ENCODE measurements at regions not wholly inside any gene's neighbourhood (a gene's known extent, or its start where the extent isn't known, plus 50 kb on each side); places are given as distances from the start of the nearest gene placed in this dataset.

DNA sequence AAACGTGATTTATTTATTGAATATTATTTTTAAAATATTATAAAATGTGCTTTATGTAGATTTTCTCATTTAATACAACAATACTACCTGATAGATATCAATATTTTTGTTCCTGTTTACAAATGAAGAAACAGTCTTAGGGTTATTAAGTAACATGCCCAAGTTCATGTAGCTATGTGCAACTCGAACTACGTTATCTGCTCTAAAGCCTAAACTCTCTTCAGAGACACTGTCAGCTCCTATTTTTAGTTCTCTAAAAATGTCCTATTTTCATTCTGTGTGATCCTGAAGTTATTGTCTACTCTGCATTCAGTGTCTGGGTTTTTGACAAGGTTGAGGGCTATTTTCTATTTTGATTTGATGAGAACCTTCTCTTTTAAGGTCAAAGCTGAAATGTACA lies 550.1 kb upstream of the B3GALT2 start:
- DNase-seq = no peak

DNA sequence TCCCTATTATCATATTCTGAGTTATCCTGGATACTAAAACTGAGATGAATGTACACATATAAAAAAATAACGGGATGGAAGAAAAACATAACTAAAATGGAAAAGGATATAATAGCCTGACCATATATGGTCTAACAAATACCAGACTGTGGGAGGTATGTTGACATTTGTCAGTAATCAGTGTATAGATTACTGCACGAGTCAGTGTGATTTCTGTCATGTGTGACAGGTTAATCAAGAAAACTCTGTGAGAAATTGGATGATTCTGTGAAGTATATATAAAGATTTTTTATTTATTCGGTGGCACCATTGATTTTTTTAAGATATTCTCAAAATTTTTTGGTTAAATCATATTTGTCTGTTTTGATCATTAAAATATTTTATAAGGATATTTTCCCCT lies 547.3 kb upstream of the B3GALT2 start:
- DNase-seq = no peak

DNA sequence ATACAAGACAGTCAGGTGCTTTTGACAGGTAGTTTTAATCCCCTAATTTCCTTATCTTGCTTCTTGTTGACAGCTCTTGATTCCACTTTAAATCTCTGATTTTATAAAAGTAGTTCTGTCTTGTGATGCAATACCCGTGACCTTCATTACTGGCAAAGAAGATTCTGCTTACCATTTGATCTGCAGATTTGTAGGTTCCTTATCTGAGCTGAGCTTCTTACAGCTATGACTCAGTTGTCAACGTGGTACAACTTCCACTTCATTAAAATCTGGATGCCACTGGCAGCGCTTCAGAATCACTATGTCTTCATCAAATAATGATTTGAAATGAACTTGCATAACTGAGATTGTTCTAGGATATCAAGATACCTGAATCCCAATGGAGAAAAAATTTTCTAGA lies 543.6 kb upstream of the B3GALT2 start:
- DNase-seq = no peak

DNA sequence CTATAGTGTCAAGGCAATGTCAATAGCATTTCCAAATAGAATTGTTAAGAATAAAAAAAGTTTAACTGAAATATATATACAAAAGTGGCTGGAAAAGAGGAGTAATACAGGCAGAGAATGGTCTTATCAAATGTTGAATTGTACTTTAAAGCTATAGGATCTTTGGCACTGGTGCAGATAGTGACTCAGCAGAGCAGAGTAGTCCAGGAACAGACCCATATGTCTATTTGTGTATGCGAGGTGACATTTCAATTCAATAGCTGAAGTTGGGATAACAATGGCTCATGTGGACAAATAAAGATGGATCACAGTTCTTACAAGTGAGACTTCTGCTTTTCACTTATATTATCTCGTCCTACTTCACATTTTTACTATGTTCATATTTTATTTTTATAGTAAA lies 543.0 kb upstream of the B3GALT2 start:
- DNase-seq = no peak

DNA sequence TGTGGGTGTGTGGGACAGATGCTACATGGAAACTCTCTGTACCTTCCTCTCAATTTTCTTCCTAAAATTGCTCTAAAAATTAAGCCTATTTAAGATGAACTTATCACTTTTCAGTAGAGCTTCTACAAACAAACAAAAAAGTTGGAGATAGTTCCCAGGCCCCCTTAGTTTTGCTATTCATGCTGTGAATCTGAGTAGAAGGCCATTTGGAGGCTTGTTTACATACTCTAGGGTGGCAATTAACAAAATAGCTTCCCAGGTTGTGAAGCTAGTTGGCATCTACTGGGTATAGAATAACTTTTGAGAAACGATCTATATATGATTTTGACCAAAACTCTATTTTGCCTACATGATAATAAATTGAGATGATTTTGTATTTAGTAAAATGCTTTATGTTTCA lies 541.4 kb upstream of the B3GALT2 start:
- no peak for DNase-seq

DNA sequence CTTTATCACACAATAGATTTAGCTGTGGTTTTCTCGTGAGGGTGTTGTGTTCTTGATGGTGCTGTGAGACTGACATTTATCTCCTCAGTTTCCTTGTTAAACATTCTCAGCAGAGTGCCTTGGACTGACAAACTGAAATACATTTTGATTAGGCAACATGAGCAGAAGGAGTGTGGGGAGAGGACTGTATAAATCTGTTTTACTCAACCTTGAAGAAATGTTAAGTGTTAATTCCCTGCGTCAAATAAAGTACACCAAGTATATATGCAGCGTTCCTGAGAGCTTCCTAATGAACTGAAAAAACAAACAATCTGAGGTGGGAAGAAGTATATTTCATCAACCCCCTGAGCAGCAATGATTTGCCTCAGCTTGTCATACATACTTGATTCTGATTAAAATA lies 540.3 kb upstream of the B3GALT2 start:
- DNase-seq = no peak

DNA sequence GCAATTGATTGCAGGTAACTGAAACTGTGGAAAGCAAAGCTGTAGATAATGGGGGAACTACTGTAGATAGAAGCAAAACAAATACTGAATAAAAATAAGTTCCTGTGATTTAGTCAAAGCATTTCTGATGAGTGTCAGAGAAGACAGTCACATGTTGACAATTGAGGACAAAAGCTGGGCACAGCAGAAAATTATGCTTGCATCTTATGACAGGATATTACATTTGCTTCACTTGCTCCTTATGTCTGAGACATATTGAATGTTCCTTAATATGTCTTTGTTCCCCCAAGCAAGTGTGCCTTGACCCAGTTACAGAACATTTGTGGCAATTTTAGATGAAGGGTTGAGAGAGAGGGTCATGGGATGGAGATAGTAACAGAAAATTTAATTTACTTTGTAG lies 526.0 kb upstream of the B3GALT2 start:
- no peak for DNase-seq

DNA sequence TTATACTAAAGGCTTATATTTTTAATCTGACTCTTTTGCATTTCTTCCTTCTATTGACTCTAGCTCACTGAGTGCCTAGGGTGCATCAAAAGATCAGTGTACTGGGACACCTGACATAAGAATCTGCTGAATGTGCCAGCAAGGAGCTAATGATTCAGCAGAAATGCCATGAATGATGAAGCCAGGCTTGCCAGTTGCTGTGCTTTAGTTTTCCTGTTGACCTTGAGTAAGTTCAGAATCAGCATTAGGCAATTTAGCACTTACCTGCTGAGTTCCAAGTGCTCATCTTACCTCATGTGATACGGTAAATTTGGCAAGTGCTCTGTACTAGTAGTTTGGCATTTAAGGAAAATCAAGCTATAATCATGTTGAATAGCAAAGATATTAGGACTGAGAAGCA lies 523.2 kb upstream of the B3GALT2 start:
- DNase-seq = no peak

DNA sequence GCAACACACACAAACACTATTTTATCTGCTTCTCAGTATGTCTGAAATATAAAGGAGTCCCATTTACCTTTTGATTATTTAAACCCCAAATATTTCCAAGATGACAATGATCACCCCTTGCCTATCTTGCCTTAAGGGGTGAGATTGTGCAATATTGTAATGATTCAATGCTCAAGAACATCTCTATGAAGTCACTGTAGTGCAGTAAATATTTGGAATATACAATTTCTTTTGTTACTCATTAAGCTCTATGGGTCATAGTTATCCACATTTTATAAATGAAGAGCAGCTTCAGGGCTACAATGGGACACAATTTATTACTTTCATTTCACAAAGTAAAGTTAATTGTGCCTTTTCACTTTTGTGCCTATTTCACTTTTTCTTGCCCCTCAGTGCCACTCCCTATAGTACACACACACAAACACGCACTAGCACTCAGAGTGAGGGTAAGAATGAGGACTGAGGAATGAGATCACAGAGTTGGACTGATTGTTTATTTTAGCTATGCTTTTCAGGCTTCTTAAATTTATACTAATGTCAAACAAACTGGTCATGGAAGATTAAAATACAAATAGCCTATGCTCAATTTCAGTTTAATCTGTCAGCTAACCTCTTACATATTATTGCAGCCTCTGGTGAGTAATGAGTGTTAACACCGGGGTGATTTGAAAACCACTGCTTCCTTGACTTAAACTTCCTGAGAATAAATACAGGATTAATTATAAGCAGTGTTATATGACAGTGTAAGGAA lies 521.0 kb upstream of the B3GALT2 start:
- DNase-seq = no peak

DNA sequence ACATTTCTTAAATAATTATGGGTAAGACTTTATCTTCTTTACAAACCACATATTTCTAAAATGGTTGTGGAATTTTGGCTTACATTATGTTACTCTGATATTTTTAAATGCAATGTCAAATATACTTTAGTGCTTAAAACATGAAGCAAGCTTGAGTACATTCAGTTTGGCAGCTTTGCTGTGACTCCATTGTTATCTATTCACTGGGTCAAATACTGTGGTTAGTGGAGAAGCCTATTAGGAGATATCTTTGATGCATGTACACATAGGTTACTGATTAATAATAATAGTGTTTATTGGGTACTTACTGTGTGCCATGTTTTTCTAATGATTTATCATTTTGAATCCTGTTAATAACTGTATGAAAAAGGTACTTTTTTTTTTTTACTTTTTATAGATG lies 520.4 kb upstream of the B3GALT2 start:
- no peak for DNase-seq

DNA sequence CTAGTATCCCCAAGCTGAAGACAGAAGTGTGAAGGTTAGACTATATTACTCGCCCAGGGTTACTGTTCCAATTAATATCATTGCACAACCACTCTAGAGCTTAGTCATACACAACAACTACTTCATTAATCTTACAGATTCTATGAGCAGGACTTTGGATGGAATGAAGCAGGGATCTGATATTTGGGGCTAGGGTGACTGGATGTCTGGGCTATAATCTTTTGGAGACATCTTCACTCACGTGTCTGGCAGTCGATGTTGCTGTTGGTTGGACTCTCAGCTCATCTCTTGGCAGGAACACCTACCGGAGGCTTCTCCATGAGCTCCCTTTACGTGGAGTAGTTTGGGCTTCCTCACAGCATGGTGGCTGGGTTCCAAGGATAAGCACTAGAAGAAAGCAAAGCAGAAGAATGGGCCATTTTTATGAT lies 519.2 kb upstream of the B3GALT2 start:
- no peak for DNase-seq

DNA sequence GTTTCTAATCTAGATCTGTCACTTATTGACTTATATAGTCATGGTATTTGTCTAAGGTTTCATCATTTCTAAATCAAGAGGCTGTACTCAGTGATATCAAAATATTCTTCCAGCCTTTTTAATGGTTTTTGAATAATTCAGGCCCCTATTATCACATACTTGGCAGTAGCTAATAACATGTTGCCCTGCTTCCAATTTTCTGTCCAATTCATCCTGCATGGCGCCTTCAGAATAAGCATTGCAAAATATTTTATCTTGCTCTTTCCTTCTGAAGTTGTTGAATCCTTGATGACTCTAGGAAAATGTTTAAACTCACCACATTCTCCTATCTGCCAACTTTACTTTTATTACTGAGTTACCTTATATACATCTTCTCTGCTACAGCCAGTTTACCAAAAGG lies 517.2 kb upstream of the B3GALT2 start:
- no peak for DNase-seq

DNA sequence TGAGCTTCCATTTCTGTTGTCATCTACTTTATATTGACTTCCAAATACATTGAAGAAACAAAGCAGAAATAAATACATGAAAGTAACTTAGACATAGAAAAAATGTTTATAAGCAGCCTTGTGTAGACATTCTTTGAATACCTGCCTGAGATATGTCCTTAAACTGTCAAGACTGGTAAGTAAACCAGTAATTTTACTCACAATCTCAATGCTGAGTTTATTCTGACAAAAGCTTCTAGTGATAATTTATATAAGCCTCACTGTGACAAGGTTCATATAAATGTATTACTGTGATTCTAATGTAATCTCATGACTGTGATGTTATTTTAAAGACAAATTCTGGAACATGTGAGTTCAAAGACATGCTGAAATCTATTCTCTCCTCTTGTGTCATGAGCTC lies 516.7 kb upstream of the B3GALT2 start:
- DNase-seq = no peak

DNA sequence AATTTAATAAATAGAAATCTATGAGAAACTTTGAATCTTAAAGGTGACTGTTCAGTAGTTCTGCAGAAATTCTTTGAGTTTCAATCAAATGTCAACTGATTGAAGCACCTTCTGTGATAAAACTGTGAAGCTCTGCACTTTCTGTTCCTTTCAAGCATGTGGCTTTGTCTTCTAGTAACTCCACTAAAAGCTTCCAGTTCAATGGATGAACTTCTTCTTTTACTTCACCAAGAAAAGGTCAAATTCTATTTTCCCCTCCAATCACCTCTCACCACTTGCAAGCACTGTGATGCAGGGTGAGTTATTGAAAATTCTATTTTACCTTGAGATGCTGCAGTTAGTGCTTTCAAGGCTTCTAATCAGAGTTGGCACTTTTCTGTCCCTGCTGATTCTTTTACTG lies 515.3 kb upstream of the B3GALT2 start:
- no peak for DNase-seq

DNA sequence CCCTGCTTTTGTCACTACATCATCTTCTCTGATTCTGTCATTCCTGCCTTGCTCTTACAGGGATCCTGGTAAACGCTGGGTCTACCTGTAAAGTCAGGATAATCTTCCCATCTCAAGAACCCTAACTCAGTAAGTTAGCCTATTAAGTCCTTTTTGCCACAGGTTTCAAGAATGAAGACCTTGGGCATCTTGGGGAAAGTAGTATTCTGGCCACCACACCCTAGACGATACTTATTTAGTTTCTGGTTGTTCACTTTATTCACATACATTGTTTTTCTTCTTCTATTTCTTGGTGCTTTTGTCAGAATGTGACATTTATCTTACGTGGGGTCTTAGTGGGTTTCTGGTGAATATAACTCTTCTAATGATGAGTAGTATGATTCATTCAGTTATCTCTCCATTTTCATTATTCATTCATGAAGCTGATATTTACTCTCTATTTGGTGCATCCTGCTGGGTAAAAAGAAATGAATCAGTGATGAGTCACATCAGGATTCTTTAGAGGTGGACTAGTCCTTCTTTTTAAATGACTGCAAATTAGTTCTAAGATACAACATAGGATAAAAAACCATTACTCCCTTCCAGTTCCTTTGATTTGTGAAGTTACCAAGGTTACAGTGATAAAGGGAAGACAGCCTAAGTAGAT lies 514.4 kb upstream of the B3GALT2 start:
- DNase-seq = no peak

DNA sequence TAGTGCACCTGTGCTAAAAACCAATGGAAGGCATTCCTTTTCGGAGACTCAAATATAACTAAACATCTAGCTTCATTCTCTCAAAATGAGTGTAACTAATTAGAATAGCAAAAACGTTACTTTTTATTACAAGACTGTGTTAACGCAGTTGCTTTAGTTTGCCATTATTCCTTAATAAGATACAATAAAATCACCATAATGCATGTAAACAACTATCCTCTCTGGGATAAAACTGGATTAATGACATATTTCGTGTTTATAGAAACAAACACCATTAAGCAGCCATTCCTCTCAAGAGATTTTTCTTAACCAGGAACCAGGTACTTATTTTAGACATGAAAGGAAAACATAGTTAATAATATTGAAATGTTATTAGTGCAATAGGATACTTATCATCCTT lies 512.8 kb upstream of the B3GALT2 start:
- DNase-seq = no peak

DNA sequence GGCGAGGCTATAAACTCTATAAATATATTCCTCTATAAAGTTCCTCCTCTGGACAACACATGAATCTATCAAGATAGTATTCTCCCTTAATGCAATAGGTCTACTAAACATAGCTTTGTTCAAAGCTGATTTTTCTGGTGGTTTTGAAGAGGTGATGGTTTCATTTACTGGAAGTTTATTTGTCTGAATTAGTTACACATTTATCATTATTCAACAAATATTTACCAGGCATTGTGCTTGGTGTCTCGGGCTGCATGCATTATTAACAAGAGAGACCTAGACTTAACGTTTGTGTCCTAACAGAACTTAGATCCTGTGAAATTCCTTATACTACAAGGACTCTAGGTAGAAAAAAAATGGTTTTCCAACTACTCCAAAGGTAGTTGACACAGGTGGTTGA lies 511.4 kb upstream of the B3GALT2 start:
- no peak for DNase-seq

DNA sequence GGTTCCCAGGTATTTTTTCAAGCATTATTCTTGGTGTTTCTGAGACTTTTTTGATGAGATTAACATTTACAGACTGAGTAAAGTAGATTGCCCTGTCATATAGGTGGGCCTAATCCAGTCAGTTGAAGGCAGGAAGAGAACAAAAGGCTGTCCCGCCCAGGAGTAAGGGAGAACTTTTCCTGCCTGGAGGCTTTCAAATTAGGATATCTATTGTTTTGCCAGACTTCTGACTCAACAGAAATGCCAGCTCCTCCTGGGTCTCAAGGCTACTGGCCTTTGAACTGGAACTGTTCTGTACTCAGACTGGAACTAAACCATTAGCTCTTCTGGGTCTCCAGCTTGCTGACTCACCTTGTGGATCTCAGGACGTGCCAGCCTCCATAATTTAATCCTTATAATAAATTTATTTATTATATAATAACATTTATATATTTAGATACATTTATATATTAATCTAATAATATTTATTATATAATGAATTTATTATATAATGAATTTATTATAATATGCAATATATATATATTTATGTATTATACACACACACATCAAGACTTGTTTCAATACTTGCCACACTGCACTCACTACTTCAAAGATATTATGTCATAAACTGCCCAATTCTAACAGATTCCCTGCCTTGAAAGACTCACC lies 510.8 kb upstream of the B3GALT2 start:
- DNase-seq = no peak

DNA sequence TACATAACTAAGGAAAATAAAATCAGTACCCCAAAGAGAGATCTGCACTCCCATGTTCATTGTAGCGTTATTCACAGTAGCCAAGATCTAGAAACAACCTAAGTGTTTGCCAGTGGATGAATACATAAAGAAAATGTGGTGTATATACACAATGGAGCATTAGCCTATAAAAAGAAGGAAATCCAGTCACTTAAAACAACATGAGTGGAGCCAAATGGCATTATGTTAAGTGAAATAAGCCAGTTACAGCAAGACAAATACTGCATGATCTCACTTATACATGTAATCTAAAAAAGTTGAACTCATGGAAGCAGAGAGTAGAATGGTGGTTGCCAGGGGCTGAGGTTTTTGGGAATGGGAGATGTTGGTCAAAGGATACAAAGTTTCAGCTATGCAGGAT lies 508.3 kb upstream of the B3GALT2 start:
- DNase-seq = no peak

DNA sequence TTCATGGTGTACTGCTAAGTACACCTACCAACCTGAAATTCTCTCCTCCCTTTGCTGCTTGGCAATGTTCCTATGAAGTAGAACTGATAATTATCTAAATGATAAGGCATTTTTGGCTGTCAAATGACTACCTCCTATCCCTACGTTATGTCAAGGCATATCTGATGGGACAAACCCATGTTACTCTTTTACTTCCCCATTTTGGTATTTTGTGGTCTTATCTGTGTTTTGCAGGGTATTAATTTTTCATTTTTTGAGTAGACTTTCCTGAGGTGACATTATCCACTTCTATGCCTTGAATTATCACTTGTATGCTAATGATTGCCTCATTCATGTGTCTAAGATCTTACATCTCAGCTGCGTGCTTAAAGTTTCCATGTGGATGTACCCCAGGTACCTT lies 499.6 kb upstream of the B3GALT2 start:
- DNase-seq = no peak

DNA sequence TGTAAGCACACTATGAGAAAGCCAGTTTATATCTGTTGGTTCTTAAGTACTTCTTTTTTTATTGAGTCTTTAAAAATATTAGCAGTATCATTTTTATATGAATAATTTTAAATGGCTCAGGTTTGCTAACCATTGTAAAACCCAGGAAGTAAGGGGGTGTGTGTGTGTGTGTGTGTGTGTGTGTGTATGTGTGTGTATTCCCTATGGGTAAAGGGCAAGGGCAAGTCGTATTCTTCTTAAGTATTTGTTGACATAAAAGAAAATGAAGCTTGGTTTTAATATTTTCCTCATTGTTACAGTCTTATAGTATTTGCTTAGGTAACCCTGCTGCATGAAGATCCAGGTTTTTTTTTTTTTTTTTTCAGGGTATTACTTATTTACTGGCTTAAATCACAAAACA lies 495.0 kb upstream of the B3GALT2 start:
- no peak for DNase-seq

DNA sequence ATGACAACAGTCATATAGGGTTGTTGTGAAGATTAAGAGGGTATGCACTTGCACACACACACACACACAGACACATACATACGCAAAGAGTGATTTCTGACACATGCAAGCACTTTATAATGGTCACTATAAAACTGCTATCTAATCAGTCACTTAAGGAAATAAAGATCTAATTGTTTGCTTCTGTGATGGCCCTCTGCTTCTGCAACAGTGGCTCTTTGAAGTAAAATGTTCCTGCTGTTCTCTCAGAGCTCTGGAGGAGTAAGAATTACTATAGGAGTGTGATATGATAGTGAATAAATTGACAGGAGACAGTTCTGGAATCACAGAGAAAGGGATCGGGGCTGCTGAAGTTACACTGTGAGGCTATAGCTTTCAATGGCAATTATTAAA lies 494.5 kb upstream of the B3GALT2 start:
- DNase-seq = no peak

DNA sequence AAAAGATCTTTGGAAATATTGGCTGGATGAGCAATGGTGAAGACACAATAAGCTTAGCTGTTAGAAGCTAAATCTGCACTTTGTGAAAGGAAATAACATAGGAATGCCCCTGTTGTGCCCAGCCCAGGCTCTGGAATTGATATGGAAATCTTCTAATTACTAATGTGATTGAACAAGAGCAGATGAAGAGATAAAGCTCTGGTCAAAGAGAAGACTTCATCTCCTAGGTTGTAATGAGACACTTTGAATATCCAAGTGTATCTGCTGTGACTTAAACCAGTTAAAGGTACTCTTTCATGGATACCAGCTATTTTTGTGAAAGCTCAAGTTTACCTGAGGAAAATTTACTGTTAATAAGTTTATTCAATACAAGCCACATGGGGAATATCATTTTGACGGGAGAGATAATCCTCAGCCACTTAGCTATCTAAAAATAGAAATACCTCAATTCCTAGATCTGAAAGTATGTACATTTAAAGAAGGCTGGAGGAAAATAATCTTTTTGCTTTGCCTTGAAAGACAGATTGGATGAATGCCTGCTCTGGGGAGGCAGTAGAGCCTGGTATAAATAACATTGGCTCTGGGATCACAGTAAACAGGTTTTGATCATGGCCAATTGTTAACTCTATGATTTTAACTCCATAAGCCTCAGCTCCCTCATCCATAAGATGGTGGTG lies 494.0 kb upstream of the B3GALT2 start:
- no peak for DNase-seq

DNA sequence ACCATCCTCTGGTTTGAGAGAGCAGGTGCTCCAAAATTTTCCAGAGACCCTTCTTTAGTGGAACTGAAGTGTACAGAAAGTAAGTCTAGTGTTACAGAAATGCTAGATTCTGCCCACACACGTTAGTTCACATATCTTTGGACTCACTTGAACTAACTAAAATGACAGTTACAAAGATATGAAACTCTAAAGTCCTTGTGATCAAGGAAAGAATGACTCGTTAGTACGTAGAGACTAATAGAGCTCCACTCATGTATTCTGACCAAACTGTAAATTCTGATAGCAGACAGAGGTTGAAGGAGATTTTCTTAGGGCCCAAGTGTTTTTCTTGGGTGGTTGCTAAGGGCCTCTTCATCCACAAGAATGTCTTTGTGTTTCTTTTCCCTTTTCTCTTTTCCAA lies 491.5 kb upstream of the B3GALT2 start:
- no peak for DNase-seq
